HL-60 (cell line): ENCODE measurements at regions not wholly inside any gene's neighbourhood (a gene's known extent, or its start where the extent isn't known, plus 50 kb on each side); places are given as distances from the start of the nearest gene placed in this dataset.

Experiments
- DNase-seq, 2 experiments: peaks; one replicate each; pipeline ENCODE4 v3.0.0-alpha.2; 2010 to 2020; ENCODE audit warnings: low read depth in 1 of 2, low spot score in 1 of 2
- H3K27ac ChIP-seq: fragments of 250-450 bp; sonication (Bioruptor Pico); replicated peaks from 2 replicates; pipeline ENCODE4 v1.5.1; 2020; ENCODE audit warnings: mild to moderate bottlenecking, moderate library complexity
- H3K27me3 ChIP-seq: fragments of 250-450 bp; sonication (Bioruptor Pico); 2 replicates; pipeline ENCODE4 v1.5.1; 2021; ENCODE audit warnings: mild to moderate bottlenecking, moderate library complexity; ENCODE audit not compliant: insufficient read depth, poor library complexity, severe bottlenecking
- H3K4me3 ChIP-seq: replicated peaks from 2 replicates; pipeline ENCODE4 v1.5.1; 2011; ENCODE audit warnings: mild to moderate bottlenecking, control low read depth, low read length; ENCODE audit not compliant: insufficient read depth
- GABPA ChIP-seq: IDR thresholded peaks from 2 replicates; pipeline ENCODE4 v1.6.1; 2012; ENCODE audit warnings: low read depth
- POLR2AphosphoS5 ChIP-seq: IDR thresholded peaks from 2 replicates; pipeline ENCODE4 v1.6.1; 2012; ENCODE audit warnings: low read depth
- SPI1 ChIP-seq: IDR thresholded peaks from 2 replicates; pipeline ENCODE4 v1.6.1; 2012; ENCODE audit warnings: low read depth, mild to moderate bottlenecking, borderline replicate concordance
- TF ChIP-seq, protein P1 (sequence below): IDR thresholded peaks from one replicate; pipeline ENCODE4 v1.5.1; 2011; ENCODE audit warnings: low read length, control low read depth, inconsistent platforms; ENCODE audit not compliant: insufficient read depth
- TF ChIP-seq, protein P2 (sequence below): IDR thresholded peaks from 2 replicates; pipeline ENCODE4 v1.6.1; 2012; ENCODE audit warnings: low read depth; ENCODE audit not compliant: insufficient replicate concordance

DNA sequence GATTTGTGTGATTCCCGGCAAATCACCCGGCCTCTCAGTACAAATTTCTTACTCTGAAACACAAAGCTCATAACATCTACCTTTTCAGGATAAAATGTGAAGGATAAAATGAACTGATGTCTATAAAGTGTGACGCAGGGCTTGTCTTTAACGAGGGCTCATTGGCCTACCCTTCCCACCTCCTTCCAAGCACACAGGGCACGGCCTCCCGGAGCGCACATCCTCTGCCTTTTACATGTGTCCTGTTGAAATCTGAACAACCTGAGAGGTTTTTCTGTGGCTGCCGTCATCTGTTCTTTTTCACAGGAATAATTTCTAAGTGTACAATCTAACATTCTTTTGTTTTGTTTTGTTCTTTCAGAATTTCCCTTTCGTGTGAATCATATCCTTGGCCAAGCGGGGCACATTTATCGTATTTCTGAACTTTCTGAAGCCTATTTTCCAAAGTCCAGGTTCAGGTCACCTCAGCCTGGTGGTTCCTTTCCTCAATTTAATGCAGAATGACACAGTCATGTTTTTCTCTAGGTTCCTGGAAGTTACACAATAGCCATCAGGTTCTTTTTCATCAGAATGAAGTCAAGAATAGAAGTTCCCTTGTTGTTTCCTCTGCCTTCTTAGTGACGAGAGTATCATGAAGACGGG is 53.1 kb upstream of the SPRY1 start:
- Histone ChIP-seq H3K4me3 (no peak overlapping the region), H3K27me3 (no peaks in the 10 kb centered on the region), H3K27ac (no peak overlapping the region)
- DNase-seq, result no peak
- TF ChIP-seq POLR2AphosphoS5, result no peak
- TF ChIP-seq, protein P1, sequence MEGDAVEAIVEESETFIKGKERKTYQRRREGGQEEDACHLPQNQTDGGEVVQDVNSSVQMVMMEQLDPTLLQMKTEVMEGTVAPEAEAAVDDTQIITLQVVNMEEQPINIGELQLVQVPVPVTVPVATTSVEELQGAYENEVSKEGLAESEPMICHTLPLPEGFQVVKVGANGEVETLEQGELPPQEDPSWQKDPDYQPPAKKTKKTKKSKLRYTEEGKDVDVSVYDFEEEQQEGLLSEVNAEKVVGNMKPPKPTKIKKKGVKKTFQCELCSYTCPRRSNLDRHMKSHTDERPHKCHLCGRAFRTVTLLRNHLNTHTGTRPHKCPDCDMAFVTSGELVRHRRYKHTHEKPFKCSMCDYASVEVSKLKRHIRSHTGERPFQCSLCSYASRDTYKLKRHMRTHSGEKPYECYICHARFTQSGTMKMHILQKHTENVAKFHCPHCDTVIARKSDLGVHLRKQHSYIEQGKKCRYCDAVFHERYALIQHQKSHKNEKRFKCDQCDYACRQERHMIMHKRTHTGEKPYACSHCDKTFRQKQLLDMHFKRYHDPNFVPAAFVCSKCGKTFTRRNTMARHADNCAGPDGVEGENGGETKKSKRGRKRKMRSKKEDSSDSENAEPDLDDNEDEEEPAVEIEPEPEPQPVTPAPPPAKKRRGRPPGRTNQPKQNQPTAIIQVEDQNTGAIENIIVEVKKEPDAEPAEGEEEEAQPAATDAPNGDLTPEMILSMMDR, result no peak

DNA sequence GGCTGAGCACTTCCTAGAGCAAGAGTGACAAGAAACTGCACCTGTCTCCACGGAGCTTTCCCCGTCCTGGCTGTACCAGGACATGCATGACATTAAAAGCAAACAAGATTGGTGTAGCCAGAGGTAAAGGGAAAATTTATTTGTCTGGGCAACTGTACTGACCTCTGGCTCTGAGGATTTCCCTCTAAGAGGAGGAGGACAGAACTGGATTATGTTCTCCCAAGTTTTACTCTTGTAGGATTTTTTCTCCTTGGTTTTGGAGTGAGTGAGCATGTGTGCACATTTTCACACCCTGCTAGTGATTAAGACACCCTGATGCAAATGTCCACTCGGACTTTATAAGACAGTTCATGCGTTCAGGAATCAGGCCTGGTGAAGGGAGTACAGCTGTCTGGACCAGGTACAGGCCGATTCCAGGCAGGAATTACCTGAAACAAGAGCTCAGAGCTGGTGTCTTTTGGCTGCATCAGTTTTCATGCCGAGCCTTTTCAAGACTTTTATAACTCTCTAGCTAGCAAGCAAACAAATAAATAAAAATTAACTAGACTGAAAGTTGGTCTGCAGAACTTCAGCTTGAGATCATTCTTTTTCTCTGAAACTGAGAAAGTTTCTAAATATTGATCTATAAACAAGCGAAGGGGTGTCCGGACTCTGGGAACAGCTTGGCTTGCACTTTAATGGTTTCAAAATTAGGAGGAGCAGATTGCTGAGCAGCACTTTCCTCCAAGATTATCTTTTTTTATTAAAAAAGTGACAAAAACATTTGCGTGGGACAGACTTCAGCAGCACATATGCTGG is 51.3 kb upstream of the SPRY1 start:
- no peak for DNase-seq
- no peak overlapping the region for H3K4me3 ChIP-seq
- no peak overlapping the region for H3K27ac ChIP-seq
- no peaks in the 10 kb centered on the region for H3K27me3 ChIP-seq
- TF ChIP-seq SPI1, result no peak
- TF ChIP-seq POLR2AphosphoS5, result no peak
- TF ChIP-seq, protein P2, sequence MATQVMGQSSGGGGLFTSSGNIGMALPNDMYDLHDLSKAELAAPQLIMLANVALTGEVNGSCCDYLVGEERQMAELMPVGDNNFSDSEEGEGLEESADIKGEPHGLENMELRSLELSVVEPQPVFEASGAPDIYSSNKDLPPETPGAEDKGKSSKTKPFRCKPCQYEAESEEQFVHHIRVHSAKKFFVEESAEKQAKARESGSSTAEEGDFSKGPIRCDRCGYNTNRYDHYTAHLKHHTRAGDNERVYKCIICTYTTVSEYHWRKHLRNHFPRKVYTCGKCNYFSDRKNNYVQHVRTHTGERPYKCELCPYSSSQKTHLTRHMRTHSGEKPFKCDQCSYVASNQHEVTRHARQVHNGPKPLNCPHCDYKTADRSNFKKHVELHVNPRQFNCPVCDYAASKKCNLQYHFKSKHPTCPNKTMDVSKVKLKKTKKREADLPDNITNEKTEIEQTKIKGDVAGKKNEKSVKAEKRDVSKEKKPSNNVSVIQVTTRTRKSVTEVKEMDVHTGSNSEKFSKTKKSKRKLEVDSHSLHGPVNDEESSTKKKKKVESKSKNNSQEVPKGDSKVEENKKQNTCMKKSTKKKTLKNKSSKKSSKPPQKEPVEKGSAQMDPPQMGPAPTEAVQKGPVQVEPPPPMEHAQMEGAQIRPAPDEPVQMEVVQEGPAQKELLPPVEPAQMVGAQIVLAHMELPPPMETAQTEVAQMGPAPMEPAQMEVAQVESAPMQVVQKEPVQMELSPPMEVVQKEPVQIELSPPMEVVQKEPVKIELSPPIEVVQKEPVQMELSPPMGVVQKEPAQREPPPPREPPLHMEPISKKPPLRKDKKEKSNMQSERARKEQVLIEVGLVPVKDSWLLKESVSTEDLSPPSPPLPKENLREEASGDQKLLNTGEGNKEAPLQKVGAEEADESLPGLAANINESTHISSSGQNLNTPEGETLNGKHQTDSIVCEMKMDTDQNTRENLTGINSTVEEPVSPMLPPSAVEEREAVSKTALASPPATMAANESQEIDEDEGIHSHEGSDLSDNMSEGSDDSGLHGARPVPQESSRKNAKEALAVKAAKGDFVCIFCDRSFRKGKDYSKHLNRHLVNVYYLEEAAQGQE, result no peak
- TF ChIP-seq, protein P1, result no peak

DNA sequence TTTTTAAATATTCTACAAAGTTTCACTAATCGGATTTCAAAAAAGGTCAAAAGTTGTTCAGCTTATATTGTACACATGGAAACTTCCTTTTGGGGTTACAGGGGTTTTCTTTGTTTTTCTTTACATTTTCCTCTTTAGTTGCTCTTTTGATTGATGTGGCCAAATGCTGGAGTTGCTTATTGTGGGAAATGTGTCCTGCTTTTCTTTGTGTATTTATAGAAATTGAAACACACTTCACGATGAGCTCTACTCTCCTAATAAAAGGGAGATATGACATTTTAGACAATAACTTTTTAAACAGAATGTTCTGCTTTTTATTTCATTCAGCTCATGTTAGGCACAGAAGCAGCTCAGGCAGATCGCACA is 50.7 kb upstream of the SPRY1 start:
- no peak for TF ChIP-seq GABPA
- no peak for TF ChIP-seq POLR2AphosphoS5
- no peak for TF ChIP-seq SPI1
- TF ChIP-seq, protein P2, result no peak
- TF ChIP-seq, protein P1, result no peak
- Histone ChIP-seq H3K4me3 (no peak overlapping the region), H3K27ac (no peak overlapping the region), H3K27me3 (no peaks in the 10 kb centered on the region)
- DNase-seq, result no peak
